Endodermal cell (in vitro differentiated cells): ENCODE measurements at regions not wholly inside any gene's neighbourhood (a gene's known extent, or its start where the extent isn't known, plus 50 kb on each side); places are given as distances from the start of the nearest gene placed in this dataset.

Experiments used
- DNase-seq: peaks from one replicate; pipeline ENCODE4 v3.0.0-alpha.2; 2017
- H3K27ac ChIP-seq: 2 replicates; pipeline ENCODE4 v1.5.1; 2013; ENCODE audit warnings: mild to moderate bottlenecking, low read depth, low read length, moderate library complexity
- H3K27me3 ChIP-seq: 2 replicates; pipeline ENCODE4 v1.6.1; 2013; ENCODE audit warnings: mild to moderate bottlenecking, low read length, moderate library complexity; ENCODE audit not compliant: insufficient read depth, control insufficient read depth, poor library complexity, severe bottlenecking
- H3K36me3 ChIP-seq: 2 replicates; pipeline ENCODE4 v1.7.0; 2013; ENCODE audit warnings: mild to moderate bottlenecking, low read length, moderate library complexity; ENCODE audit not compliant: control insufficient read depth, insufficient read depth
- H3K4me1 ChIP-seq: one replicate; pipeline ENCODE4 v1.7.0; 2013; ENCODE audit warnings: low read length; ENCODE audit not compliant: control insufficient read depth, insufficient read depth
- H3K4me3 ChIP-seq: 2 replicates; pipeline ENCODE4 v1.5.1; 2013; ENCODE audit warnings: mild to moderate bottlenecking, low read length, moderate library complexity
- H3K9ac ChIP-seq: 2 replicates; pipeline ENCODE4 v1.6.1; 2013; ENCODE audit warnings: mild to moderate bottlenecking, low read length, moderate library complexity; ENCODE audit not compliant: poor library complexity, severe bottlenecking; ENCODE audit errors: extremely low read depth
- H3K9me3 ChIP-seq: 2 replicates; pipeline ENCODE4 v1.6.1; 2013; ENCODE audit warnings: mild to moderate bottlenecking, low read length, moderate library complexity; ENCODE audit not compliant: control insufficient read depth
- H3K27ac Mint-ChIP-seq: 2 replicates; pipeline ENCODE4 v1.8.0; 2020; ENCODE audit warnings: mixed read lengths
- H3K27me3 Mint-ChIP-seq: 2 replicates; pipeline ENCODE4 v1.8.0; 2021; ENCODE audit warnings: mild to moderate bottlenecking, mixed read lengths; ENCODE audit not compliant: insufficient read depth
- H3K36me3 Mint-ChIP-seq: 2 replicates; pipeline ENCODE4 v1.8.0; 2020; ENCODE audit warnings: low read depth, mixed read lengths
- H3K4me1 Mint-ChIP-seq: 2 replicates; pipeline ENCODE4 v1.8.0; 2020; ENCODE audit warnings: mixed read lengths
- H3K4me3 Mint-ChIP-seq: 2 replicates; pipeline ENCODE4 v1.8.0; 2020; ENCODE audit warnings: mild to moderate bottlenecking, moderate library complexity, mixed read lengths
- H3K9me3 Mint-ChIP-seq: 2 replicates; pipeline ENCODE4 v1.8.0; 2020; ENCODE audit warnings: mild to moderate bottlenecking, mixed read lengths
- CTCF ChIP-seq: fragments of 200-600 bp; sonication (generic); conservative IDR thresholded peaks from 2 replicates; pipeline ENCODE4 v1.5.0; 2021; ENCODE audit warnings: antibody characterized with exemption, mild to moderate bottlenecking
- WGBS, 2 experiments: methylation state at CpG; one replicate each; pipeline versions ENCODE4 v1.1.5 to v1.1.7; 2013; ENCODE audit warnings: missing lambda C conversion rate in 2 of 2, mixed read lengths in 1 of 2; ENCODE audit not compliant: insufficient coverage in 1 of 2, insufficient read length in 1 of 2; 5-methylcytosine and 5-hydroxymethylcytosine counted together

GRCh38 chr15:70165716-70166284 lies 68.1 kb upstream of the TLE3 start:
- H3K27me3 ChIP-seq = peaks cover 97% of the 10 kb centered on the region
- peaks cover 10% of the 10 kb centered on the region for H3K9me3 ChIP-seq
- no peaks in the 10 kb centered on the region for H3K36me3 ChIP-seq
- peak; percentile 66 for DNase-seq
- H3K27ac ChIP-seq = peak overlapping the region; percentile 85
- Mint-ChIP-seq H3K27me3 (peaks cover 95% of the 10 kb centered on the region), H3K4me1 (peaks cover 26% of the 10 kb centered on the region), H3K4me3 (no peak overlapping the region), H3K27ac (peak overlapping the region; percentile 36), H3K36me3 (no peaks in the 10 kb centered on the region), H3K9me3 (no peaks in the 10 kb centered on the region)
- H3K4me3 ChIP-seq = no peak overlapping the region
- peak overlapping the region; percentile 1 for H3K9ac ChIP-seq
- no peak for TF ChIP-seq CTCF
- H3K4me1 ChIP-seq = peaks cover 23% of the 10 kb centered on the region
- WGBS, 2 experiments = 36 to 51% methylated on average over 7 to 10 of the region's 10 CpGs

- Histone ChIP-seq H3K27ac (peak overlapping the region; percentile 85), H3K4me3 (no peak overlapping the region), H3K4me1 (peaks cover 20% of the 10 kb centered on the region), H3K9ac (no peak overlapping the region), H3K27me3 (peaks cover 97% of the 10 kb centered on the region), H3K36me3 (no peaks in the 10 kb centered on the region), H3K9me3 (peaks cover 10% of the 10 kb centered on the region)
- Mint-ChIP-seq H3K27me3 (peaks cover 95% of the 10 kb centered on the region), H3K27ac (no peak overlapping the region), H3K4me1 (peaks cover 25% of the 10 kb centered on the region), H3K36me3 (no peaks in the 10 kb centered on the region), H3K4me3 (no peak overlapping the region), H3K9me3 (no peaks in the 10 kb centered on the region)
- 66 to 83% methylated on average over 8 to 15 of the region's 15 CpGs for WGBS, 2 experiments
- DNase-seq = peak; percentile 73
- no peak for TF ChIP-seq CTCF
Observed at GRCh38 chr15:70164910-70165715, 67.4 kb upstream of the TLE3 start.

GRCh38 chr15:70164156-70164900 lies 66.6 kb upstream of the TLE3 start:
- TF ChIP-seq CTCF = no peak
- Mint-ChIP-seq H3K36me3 (no peaks in the 10 kb centered on the region), H3K4me1 (peaks cover 27% of the 10 kb centered on the region), H3K9me3 (no peaks in the 10 kb centered on the region), H3K27ac (no peak overlapping the region), H3K4me3 (no peak overlapping the region), H3K27me3 (peaks cover 93% of the 10 kb centered on the region)
- Histone ChIP-seq H3K27me3 (peaks cover 93% of the 10 kb centered on the region), H3K9me3 (peaks cover 10% of the 10 kb centered on the region), H3K27ac (no peak overlapping the region), H3K4me1 (peaks cover 16% of the 10 kb centered on the region), H3K9ac (no peak overlapping the region), H3K36me3 (no peaks in the 10 kb centered on the region), H3K4me3 (no peak overlapping the region)
- peak; percentile 32 for DNase-seq
- WGBS, 2 experiments = 90 to 96% methylated on average over 3 of the region's 3 CpGs
